Right ventricle myocardium superior (tissue), 1 donor: ENCODE measurements at regions not wholly inside any gene's neighbourhood (a gene's known extent, or its start where the extent isn't known, plus 50 kb on each side); places are given as distances from the start of the nearest gene placed in this dataset.

Experiments
- ATAC-seq: fragments of 200-7000 bp; cut with Tn5 transposase; one replicate; pipeline ENCODE4 v1.9.1; 2020; ENCODE audit warnings: mild to moderate bottlenecking; ENCODE audit not compliant: poor library complexity
- DNase-seq: peaks from one replicate; pipeline ENCODE4 v3.0.0-alpha.2; 2020
- intact Hi-C: fragments of 100-400 bp; cut with DNase I; formaldehyde crosslinking; loops from one replicate; pipeline ENCODE4 v1.11.2; 2022
- donor health status: DM: no; HTN: yes; CAD: no; lungs with severe emphysema.

GRCh38 chr2:147057892-147058490 lies 786.8 kb upstream of the ACVR2A start:
- ATAC-seq, result no peak
- intact Hi-C loops, result no loop called here

GRCh38 chr2:147051814-147052213 lies 793.0 kb upstream of the ACVR2A start:
- ATAC-seq (no peak), DNase-seq (no peak)
- intact Hi-C loops, result no loop called here

More at GRCh38 chr2:147057892-147058490, 786.8 kb upstream of the ACVR2A start:
- DNase-seq, result no peak

GRCh38 chr2:147051248-147051647 lies 793.6 kb upstream of the ACVR2A start:
- DNase-seq, result no peak
- intact Hi-C loops, result no loop called here
- ATAC-seq, result no peak

- intact Hi-C loops, result no loop called here
- no peak for DNase-seq
- ATAC-seq, result no peak
Measured at GRCh38 chr2:147049957-147050356, 794.9 kb upstream of the ACVR2A start.

- DNase-seq (no peak), ATAC-seq (no peak)
- intact Hi-C loops, result no loop called here
Measured at GRCh38 chr2:147046473-147046872, 798.4 kb upstream of the ACVR2A start.

DNA sequence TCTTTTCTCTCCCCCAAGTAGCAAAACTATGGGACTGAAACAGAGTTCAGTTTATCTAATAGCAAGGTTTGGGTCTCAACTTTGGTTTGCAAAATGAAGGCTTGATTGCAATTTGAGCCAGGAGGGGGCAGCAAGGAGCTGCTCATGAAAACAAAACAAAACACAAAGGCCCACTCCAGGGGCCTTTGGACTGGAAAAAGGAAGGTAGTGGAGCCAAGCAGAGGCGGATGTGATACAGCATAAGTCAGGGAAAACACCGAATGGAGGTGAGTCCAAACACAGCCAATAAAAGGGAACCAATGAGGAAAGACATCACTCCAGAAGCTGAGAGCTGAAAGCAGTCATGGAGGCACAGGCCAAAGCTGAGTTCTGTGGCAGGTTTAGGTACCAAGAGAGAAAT lies 799.7 kb upstream of the ACVR2A start:
- ATAC-seq, result no peak
- intact Hi-C loops, result no loop called here
- no peak for DNase-seq

DNA sequence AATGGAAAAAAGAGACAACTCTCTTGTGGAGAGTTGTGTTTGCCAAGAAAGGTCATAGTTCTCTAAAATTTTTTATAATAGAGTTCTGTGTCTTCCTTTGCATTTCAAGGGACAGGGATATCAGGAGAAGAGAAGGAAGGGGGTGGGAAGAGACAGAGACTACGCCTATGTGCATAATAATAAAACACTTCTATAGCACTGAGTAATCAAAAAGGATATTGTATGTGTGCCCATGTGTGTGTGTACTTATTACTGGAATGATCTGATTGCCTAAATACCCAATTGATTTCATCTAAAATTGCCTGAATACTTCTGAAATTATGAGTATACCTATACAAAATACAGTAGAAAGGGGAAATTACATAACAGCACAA lies 803.7 kb upstream of the ACVR2A start:
- intact Hi-C loops, result no loop called here
- ATAC-seq (no peak), DNase-seq (no peak)

DNA sequence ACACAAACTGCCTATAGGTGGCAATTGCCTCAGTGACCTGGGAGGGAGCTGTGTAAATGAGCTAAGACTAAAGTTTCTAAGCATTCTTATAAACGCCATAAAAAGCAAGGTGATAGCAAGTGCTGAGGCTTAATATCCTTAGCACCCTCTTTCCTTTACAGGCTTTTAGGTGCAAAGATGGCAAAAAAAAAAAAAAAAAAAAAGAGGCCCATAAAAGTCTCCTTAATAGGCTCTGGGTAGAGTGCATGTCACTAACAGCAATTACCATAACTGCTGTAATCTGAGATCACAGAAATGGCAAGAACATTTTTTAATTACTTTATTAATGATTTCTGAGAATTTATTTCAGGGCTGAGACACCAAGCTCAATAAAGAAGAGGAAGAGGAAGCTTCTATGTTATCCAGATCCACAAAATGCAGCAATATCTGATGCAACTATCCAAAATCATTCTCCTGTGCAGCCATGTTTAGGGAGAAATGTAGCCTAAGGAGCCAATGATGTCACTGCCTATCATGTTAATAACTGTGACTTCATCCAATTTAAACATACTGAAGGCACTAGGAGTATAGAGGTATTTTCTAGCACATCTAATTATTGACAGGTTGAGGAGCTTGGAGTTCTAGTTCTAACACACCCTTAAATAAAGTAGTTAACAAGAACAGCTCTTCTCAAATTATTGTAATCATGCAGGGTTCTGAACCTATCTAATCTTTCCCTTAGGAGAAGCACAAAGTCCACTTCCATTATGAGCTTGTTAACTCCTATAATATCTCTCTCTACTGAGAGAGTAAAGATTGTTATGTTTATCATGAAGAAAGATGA lies 804.3 kb upstream of the ACVR2A start:
- ATAC-seq (no peak), DNase-seq (no peak)
- intact Hi-C loops, result no loop called here

DNA sequence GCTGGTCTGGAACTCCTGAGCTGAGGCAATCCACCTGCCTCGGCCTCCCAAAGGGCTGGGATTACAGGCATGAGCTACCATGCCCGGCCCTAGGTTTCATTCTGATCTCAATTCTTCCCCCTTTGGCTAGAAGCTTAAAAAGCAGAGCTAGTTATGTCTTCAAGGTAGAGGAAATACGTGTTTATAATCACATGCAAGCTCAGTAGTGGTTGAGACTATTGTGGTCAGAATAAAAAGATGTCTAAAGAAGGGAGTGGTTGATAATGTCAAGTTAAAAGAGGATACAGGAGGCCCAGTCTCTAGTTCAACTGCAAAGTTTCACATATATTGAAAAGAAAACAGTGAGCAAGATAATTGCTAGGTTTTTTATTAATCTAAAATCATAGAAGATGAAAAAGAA lies 807.8 kb upstream of the ACVR2A start:
- DNase-seq (no peak), ATAC-seq (no peak)
- intact Hi-C loops, result no loop called here

GRCh38 chr2:147033044-147033443 lies 811.8 kb upstream of the ACVR2A start:
- intact Hi-C loops, result no loop called here
- ATAC-seq (no peak), DNase-seq (no peak)

DNA sequence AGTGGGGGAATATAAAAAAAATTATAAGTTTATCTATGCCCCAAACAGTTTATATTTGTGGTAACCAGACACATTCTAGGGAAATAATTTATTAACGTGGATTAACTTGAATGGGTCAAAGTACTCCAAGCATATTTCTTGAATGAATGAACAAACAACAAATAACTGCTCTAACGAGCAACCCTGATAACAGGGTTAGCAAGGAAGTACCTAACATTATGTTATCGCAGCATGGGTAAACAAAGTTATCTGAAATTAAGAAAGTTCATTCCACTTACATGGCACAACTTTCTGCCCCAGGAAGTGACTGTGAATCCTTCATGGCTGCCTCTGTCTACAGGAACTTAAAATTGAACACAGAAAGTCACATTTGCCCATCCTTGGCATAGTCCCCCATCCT lies 812.9 kb upstream of the ACVR2A start:
- no peak for ATAC-seq
- intact Hi-C loops, result no loop called here
- no peak for DNase-seq

- ATAC-seq (no peak), DNase-seq (no peak)
- intact Hi-C loops, result no loop called here
Measured at GRCh38 chr2:147030966-147031720, 813.7 kb upstream of the ACVR2A start.

DNA sequence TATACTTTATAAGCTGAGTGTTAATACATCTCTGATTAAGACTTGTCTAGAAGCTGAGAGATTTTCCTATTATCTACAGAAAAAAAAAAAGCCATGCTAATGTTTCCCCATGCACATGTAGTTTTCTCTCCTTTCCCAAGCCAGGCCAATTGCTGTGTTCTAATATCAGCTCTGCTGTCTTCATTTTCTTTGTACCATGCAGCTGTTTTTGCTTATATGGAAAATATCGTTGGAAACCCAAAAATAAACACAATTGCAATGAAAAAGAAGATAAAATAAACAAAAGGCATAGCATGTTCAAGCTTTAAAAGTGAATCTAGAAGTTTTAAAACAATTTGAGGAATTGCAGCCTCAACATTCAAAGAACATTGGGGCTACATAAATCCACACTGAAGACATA lies 817.4 kb upstream of the ACVR2A start:
- intact Hi-C loops, result no loop called here
- no peak for DNase-seq
- no peak for ATAC-seq

DNA sequence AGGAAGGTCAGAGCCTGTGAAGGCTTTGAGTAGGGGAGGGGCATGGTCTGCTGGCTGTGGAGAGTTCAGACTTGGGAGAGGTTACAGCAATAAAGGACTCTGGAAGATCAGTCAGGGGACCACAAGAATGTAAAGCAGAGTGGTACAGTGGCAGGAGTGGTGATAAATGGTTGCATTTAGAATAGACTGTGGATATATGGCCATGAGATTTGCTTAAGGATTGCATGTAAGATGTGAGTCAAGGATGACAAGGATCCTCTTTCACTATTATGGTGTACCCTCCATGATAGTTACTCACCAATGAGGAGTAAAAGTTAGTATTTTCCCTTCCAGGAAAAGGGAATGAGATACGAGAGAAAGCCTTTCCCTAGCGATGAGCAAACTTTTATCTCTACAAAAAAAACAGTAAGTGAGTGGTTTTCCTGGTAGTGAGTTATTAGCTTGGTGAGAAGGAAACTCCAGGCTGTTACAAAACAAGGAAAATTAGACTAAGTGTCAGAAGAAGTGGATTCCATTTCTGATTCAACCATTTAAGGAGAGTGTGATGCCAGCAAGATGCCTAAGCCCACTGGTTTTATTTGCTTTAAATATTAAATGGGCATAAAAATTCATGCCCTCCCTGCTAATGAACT lies 818.0 kb upstream of the ACVR2A start:
- DNase-seq, result no peak
- intact Hi-C loops, result no loop called here
- ATAC-seq, result no peak

DNA sequence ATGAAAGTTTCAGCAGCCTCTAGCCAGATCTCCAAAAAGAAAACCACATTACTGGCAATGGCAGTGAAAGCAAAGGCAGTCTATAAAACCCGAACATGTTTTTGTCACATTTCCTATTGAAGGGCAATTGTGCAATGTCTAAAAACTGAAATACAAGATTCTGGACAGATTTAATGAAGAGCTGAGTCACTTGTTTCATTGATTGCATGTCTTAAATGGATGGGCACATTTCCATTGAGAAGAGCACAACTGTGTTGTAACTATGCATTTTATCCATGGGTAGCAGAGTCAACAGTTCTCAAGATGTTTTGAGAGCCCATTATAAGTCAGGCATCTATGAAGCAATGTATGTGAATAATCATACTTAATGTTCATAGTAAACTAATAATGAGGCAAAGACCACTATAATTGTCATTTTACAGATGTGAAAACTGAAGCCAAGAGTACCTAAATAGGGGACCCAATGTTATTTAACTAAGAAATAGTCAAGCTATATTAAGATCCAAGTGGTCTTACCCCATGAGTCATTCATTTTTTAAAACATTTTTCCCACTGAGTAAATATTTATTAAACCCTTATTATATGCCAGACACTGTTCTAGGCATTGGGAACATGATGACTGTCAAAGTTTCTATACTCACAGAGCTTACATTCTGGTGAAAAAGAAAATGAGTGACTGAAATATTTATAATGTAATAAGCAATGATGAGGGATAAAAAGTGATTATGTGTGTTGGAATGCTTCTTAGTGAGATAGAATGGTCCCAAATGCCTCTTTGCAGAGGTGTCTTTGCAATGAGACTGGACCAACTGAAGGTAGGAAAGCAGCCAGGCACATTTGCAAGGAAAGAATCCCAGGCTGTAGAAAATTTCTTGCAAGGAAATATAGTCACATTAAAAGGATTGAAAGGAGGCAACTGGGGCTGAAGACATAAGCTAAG lies 818.9 kb upstream of the ACVR2A start:
- intact Hi-C loops, result no loop called here
- DNase-seq (no peak), ATAC-seq (no peak)

DNA sequence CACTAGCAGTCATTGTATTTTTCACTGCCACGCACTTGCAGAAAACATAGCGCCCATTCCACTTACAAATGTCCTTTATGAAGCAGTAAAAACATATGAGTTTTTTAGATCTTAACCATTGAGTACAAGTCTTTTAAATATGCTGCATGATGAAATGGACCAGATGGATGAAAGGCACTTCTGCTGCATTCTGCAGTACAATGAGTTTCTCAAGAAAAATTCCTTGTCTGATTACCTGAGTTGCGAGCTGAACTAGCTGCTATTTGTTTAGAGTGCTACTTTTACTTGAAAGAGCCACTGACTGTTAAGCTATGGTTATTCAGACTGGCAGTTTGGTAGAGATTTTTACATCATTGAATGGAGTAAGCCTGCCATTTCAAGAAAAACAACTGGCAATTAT lies 825.5 kb upstream of the ACVR2A start:
- intact Hi-C loops, result no loop called here
- ATAC-seq (no peak), DNase-seq (no peak)

DNA sequence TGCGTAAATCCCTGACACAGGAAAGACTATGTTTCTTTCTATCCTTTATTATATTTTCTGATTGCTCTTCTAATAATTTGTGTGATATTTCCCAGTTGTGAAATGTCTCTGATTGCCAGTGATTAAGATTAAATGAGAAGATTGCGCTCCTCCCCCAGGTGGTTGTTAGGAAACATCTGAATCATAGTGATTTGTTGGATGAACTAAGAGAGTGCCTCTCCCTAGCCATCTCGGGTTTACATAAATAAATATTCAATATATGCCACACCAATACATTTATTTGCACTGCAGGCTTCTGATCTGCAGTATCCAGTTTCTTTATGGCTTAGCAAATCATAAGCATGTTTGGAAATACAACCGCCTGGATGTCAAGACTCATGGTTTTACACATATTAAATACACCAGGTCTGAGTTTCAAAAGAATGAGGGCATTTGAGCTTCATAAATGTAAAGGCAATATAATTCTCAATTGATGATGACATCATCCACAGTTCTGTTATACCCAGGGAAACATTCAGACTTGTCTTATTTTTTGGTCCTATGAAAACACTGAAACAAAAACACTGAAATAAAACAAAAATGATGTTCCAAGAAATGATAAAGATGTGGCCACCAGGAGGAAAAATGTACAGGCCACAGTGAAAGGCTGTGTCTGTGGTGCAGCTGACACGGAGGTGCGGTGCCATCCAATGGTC lies 826.7 kb upstream of the ACVR2A start:
- intact Hi-C loops, result no loop called here
- no peak for ATAC-seq
- DNase-seq, result no peak

- ATAC-seq (no peak), DNase-seq (no peak)
- intact Hi-C loops, result no loop called here
Measured at GRCh38 chr2:147016181-147016580, 828.6 kb upstream of the ACVR2A start.
